H1 (cell line): ENCODE measurements at regions not wholly inside any gene's neighbourhood (a gene's known extent, or its start where the extent isn't known, plus 50 kb on each side); places are given as distances from the start of the nearest gene placed in this dataset.

Experiments used
- CTCF ChIA-PET: fragments of 300-600 bp; sonication (Branson Sonifier 250); formaldehyde crosslinking; loops from one replicate; lab custom pipeline; 2021; ENCODE audit not compliant: partially characterized antibody; lab: Charles Lee
- POLR2A ChIA-PET: fragments of 300-600 bp; sonication (Branson Sonifier 250); formaldehyde crosslinking; loops from one replicate; lab custom pipeline; 2021; ENCODE audit warnings: inconsistent platforms; ENCODE audit not compliant: partially characterized antibody; lab: Charles Lee
- DNase-seq, 2 experiments: peaks; one replicate each; pipeline versions ENCODE4 v3.0.0 to v3.0.0-alpha.2; 2010 to 2022; ENCODE audit warnings: low spot score in 2 of 2, low read depth in 1 of 2, mixed read lengths in 1 of 2
- FAIRE-seq: peaks from 2 replicates; lab custom pipeline; 2011; peaks lifted over from hg19 to GRCh38; lab: Jason Lieb, UNC
- H2AFZ ChIP-seq: 2 replicates; pipeline ENCODE4 v1.8.1; 2012; ENCODE audit warnings: low read length, inconsistent platforms
- H2AK5ac ChIP-seq: 2 replicates; pipeline ENCODE4 v1.6.1; 2013; ENCODE audit warnings: low read depth, low read length
- H2BK120ac ChIP-seq: replicated peaks from 2 replicates; pipeline ENCODE3; 2013; ENCODE audit warnings: low read depth, low read length, inconsistent platforms
- H2BK12ac ChIP-seq: 2 replicates; pipeline ENCODE4 v1.6.1; 2013; ENCODE audit warnings: low read depth, low read length
- H2BK15ac ChIP-seq: 2 replicates; pipeline ENCODE4 v1.6.1; 2013; ENCODE audit warnings: low read length
- H2BK20ac ChIP-seq: 2 replicates; pipeline ENCODE4 v1.6.1; 2013; ENCODE audit warnings: low read length
- H2BK5ac ChIP-seq: 2 replicates; pipeline ENCODE4 v1.6.1; 2013; ENCODE audit warnings: low read depth, low read length
- H3K14ac ChIP-seq: 2 replicates; pipeline ENCODE4 v1.6.1; 2013; ENCODE audit warnings: inconsistent platforms; ENCODE audit not compliant: insufficient read length
- H3K18ac ChIP-seq: 2 replicates; pipeline ENCODE4 v1.6.1; 2013; ENCODE audit warnings: low read length; ENCODE audit errors: extremely low read depth
- H3K23ac ChIP-seq: 2 replicates; pipeline ENCODE4 v1.6.1; 2013; ENCODE audit warnings: inconsistent platforms; ENCODE audit not compliant: insufficient read length
- H3K23me2 ChIP-seq: 2 replicates; pipeline ENCODE4 v1.6.1; 2013; ENCODE audit warnings: low read depth, low read length
- H3K27ac ChIP-seq: 2 replicates; pipeline ENCODE4 v1.6.1; 2011; ENCODE audit warnings: low read depth, low read length, inconsistent platforms
- H3K27me3 ChIP-seq, 4 experiments: replicated peaks in 1 of 4; 1 replicate in 1 of 4; 2 replicates in 3 of 4; pipeline versions ENCODE4 v1.6.1 to v1.8.1; 2011 to 2013; ENCODE audit warnings: low read length in 3 of 4, mild to moderate bottlenecking in 3 of 4, inconsistent platforms in 2 of 4, mixed read lengths in 2 of 4, moderate library complexity in 1 of 4; ENCODE audit not compliant: control insufficient read depth in 3 of 4, insufficient read depth in 3 of 4; ENCODE audit errors: extremely low read depth in 1 of 4
- H3K36me3 ChIP-seq, 4 experiments: 2 replicates each; pipeline versions ENCODE4 v1.6.1 to v1.8.1; 2011 to 2013; ENCODE audit warnings: mild to moderate bottlenecking in 4 of 4, low read length in 3 of 4, moderate library complexity in 2 of 4, control low read depth in 1 of 4, inconsistent platforms in 1 of 4; ENCODE audit not compliant: insufficient read depth in 4 of 4, control insufficient read depth in 2 of 4
- H3K4ac ChIP-seq: replicated peaks from 2 replicates; pipeline ENCODE3; 2013; ENCODE audit warnings: low read length, low read depth, mixed read lengths, inconsistent platforms; ENCODE audit not compliant: insufficient read length
- H3K4me1 ChIP-seq, 4 experiments: replicated peaks in 1 of 4; 1 replicate in 1 of 4; 2 replicates in 3 of 4; pipeline versions ENCODE4 v1.6.1 to v1.8.1; 2011 to 2013; ENCODE audit warnings: low read length in 3 of 4, inconsistent platforms in 2 of 4, mixed read lengths in 1 of 4; ENCODE audit not compliant: insufficient read depth in 4 of 4, control insufficient read depth in 3 of 4
- H3K4me2 ChIP-seq, 2 experiments: 2 replicates each; pipeline versions ENCODE4 v1.6.1 to v1.8.1; 2011 to 2013; ENCODE audit warnings: low read depth in 2 of 2, low read length in 2 of 2, control low read depth in 1 of 2, inconsistent platforms in 1 of 2, mild to moderate bottlenecking in 1 of 2; ENCODE audit not compliant: insufficient read depth in 1 of 2
- H3K4me3 ChIP-seq, 4 experiments: fragments of 200-600, 300-600 bp in 1 of 4; sonication (generic), shearing (Covaris generic), sonication (Bioruptor Twin) in 1 of 4; 2 replicates each; pipeline versions ENCODE4 v1.5.1 to v1.8.1; 2011 to 2016; ENCODE audit warnings: low read length in 4 of 4, low read depth in 3 of 4, control low read depth in 2 of 4, inconsistent platforms in 2 of 4, mild to moderate bottlenecking in 2 of 4, mixed read lengths in 1 of 4, moderate library complexity in 1 of 4; ENCODE audit not compliant: insufficient read depth in 2 of 4; ENCODE audit errors: extremely low read depth in 1 of 4
- H3K56ac ChIP-seq: replicated peaks from 2 replicates; pipeline ENCODE3; 2013; ENCODE audit warnings: low read depth, mild to moderate bottlenecking, mixed read lengths, low read length, inconsistent platforms; ENCODE audit not compliant: insufficient read length
- H3K79me1 ChIP-seq: 2 replicates; pipeline ENCODE4 v1.6.1; 2013; ENCODE audit warnings: low read depth, low read length, control low read depth
- H3K79me2 ChIP-seq, 2 experiments: 2 replicates each; pipeline versions ENCODE4 v1.6.1 to v1.8.1; 2012 to 2013; ENCODE audit warnings: low read length in 2 of 2, mild to moderate bottlenecking in 2 of 2, inconsistent platforms in 1 of 2; ENCODE audit not compliant: insufficient read depth in 2 of 2, control insufficient read depth in 1 of 2
- H3K9ac ChIP-seq, 4 experiments: replicated peaks in 1 of 4; 1 replicate in 1 of 4; 2 replicates in 3 of 4; pipeline versions ENCODE4 v1.6.1 to v1.8.1; 2011 to 2013; ENCODE audit warnings: low read depth in 3 of 4, low read length in 3 of 4, control low read depth in 2 of 4, mild to moderate bottlenecking in 2 of 4, moderate library complexity in 2 of 4, inconsistent platforms in 1 of 4; ENCODE audit errors: extremely low read depth in 1 of 4
- H3K9me3 ChIP-seq, 2 experiments: 2 replicates each; pipeline versions ENCODE4 v1.6.1 to v1.8.1; 2012 to 2013; ENCODE audit warnings: mild to moderate bottlenecking in 2 of 2, moderate library complexity in 2 of 2, control low read depth in 1 of 2, inconsistent platforms in 1 of 2, low read depth in 1 of 2, low read length in 1 of 2, mixed read lengths in 1 of 2; ENCODE audit not compliant: insufficient read depth in 2 of 2
- H4K20me1 ChIP-seq, 2 experiments: replicated peaks in 1 of 2; 2 replicates each; pipeline versions ENCODE3 to v1.8.1; 2011 to 2013; ENCODE audit warnings: inconsistent platforms in 2 of 2, low read length in 2 of 2, mild to moderate bottlenecking in 1 of 2; ENCODE audit not compliant: insufficient read depth in 2 of 2, control insufficient read depth in 1 of 2
- H4K5ac ChIP-seq: 2 replicates; pipeline ENCODE4 v1.6.1; 2013; ENCODE audit warnings: low read length, low read depth, mixed read lengths, inconsistent platforms; ENCODE audit not compliant: insufficient read length
- H4K8ac ChIP-seq: 2 replicates; pipeline ENCODE4 v1.8.0; 2013; ENCODE audit warnings: mild to moderate bottlenecking, moderate library complexity, low read length, inconsistent platforms; ENCODE audit not compliant: insufficient read depth; ENCODE audit errors: extremely low read depth
- H4K91ac ChIP-seq: replicated peaks from 2 replicates; pipeline ENCODE3; 2013; ENCODE audit warnings: low read length, mixed read lengths, inconsistent platforms; ENCODE audit not compliant: insufficient read length
- CBX5 ChIP-seq: fragments of 300-800, 300-1000 bp; sonication (generic); IDR thresholded peaks from 2 replicates; pipeline ENCODE4 v1.7.1; 2016; ENCODE audit warnings: antibody characterized with exemption, low read length, low read depth
- HDAC6 ChIP-seq: IDR thresholded peaks from one replicate; pipeline ENCODE4 v1.7.1; 2012; ENCODE audit warnings: low read depth, mild to moderate bottlenecking, inconsistent platforms, low read length, moderate library complexity
- KDM1A ChIP-seq: fragments of 200-600, 300-600 bp; sonication (generic); IDR thresholded peaks from 2 replicates; pipeline ENCODE4 v1.7.1; 2016; ENCODE audit warnings: mild to moderate bottlenecking, low read length, borderline replicate concordance
- MAFK ChIP-seq: IDR thresholded peaks from 2 replicates; pipeline ENCODE4 v1.6.1; 2012; ENCODE audit warnings: low read depth, mild to moderate bottlenecking, improper control_type of control experiment, low read length
- NANOG ChIP-seq: IDR thresholded peaks from 2 replicates; pipeline ENCODE4 v1.6.1; 2011; ENCODE audit warnings: low read length, low read depth, mild to moderate bottlenecking, inconsistent platforms; ENCODE audit not compliant: insufficient read depth, poor library complexity, severe bottlenecking
- RBBP5 ChIP-seq: IDR thresholded peaks from 2 replicates; pipeline ENCODE4 v1.7.1; 2012; ENCODE audit warnings: low read depth, mild to moderate bottlenecking, inconsistent platforms, low read length, moderate library complexity, borderline replicate concordance
- SIRT6 ChIP-seq: IDR thresholded peaks from one replicate; pipeline ENCODE4 v1.7.1; 2012; ENCODE audit warnings: low read length, inconsistent platforms
- SUZ12 ChIP-seq: fragments of 200-600 bp; sonication (generic); IDR thresholded peaks from 2 replicates; pipeline ENCODE4 v1.6.1; 2012; ENCODE audit warnings: mild to moderate bottlenecking, inconsistent platforms, low read length, moderate library complexity, mixed read lengths
- TBP ChIP-seq: IDR thresholded peaks from 2 replicates; pipeline ENCODE4 v1.6.1; 2011; ENCODE audit warnings: low read depth, low read length, improper control_type of control experiment
- ZNF274 ChIP-seq: IDR thresholded peaks from 2 replicates; pipeline ENCODE4 v1.7.0; 2012; ENCODE audit warnings: low read length, borderline replicate concordance; ENCODE audit errors: extremely low read depth
- WGBS, 2 experiments: shearing (Covaris generic) in 1 of 2; methylation state at CpG; one replicate each; pipeline versions ENCODE4 v1.1.6 to v1.1.7; 2013 to 2015; ENCODE audit warnings: low lambda C conversion rate in 2 of 2, mixed read lengths in 2 of 2, inconsistent platforms in 1 of 2, low coverage in 1 of 2, missing lambda C conversion rate in 1 of 2; ENCODE audit not compliant: insufficient replicate concordance in 2 of 2, insufficient coverage in 1 of 2, insufficient read length in 1 of 2; ENCODE audit errors: extremely low coverage in 1 of 2, missing lambda C conversion rate in 1 of 2; 5-methylcytosine and 5-hydroxymethylcytosine counted together
- TF ChIP-seq, protein P1 (sequence below), 3 experiments: IDR thresholded peaks; 1 replicate in 2 of 3; 2 replicates in 1 of 3; pipeline versions ENCODE4 v1.5.1 to v1.6.1; 2011; ENCODE audit warnings: low read length in 3 of 3, mild to moderate bottlenecking in 3 of 3, inconsistent platforms in 2 of 3, low read depth in 1 of 3, moderate library complexity in 1 of 3; ENCODE audit not compliant: insufficient read depth in 1 of 3; ENCODE audit errors: control extremely low read depth in 1 of 3
- TF ChIP-seq, protein P2 (sequence below): IDR thresholded peaks from 2 replicates; pipeline ENCODE4 v1.6.1; 2011; ENCODE audit warnings: low read depth, mild to moderate bottlenecking, low read length; ENCODE audit not compliant: insufficient read depth

DNA sequence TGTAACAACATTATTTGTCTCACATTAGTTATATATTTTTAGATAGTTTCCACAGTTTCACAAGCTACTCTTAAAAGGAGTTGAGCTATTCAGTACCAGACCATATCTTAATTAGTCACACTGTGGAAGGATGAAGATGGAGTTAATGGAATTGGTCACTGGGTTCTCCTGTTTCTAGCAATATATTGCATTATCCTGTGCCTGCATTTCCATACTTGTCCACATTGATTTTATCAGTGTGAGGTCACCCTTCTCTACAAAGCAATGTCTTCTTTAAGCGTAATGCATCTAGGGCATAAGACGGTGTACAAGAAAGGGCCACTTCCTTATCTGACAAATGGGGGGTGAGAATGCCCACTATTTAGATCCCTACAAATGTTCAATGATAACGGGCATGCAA is 216.8 kb upstream of the TANK start:
- FAIRE-seq (no peak), DNase-seq (no peak)
- H3K27me3 ChIP-seq: no peaks in the 10 kb centered on the region
- no peak overlapping the region for H2BK120ac ChIP-seq
- H3K23me2 ChIP-seq: no peaks in the 10 kb centered on the region
- no peak overlapping the region for H3K23ac ChIP-seq
- H3K79me1 ChIP-seq: no peaks in the 10 kb centered on the region
- H4K5ac ChIP-seq: no peak overlapping the region
- H3K4me2 ChIP-seq: no peak overlapping the region
- H3K9ac ChIP-seq: no peak overlapping the region
- H2AK5ac ChIP-seq: no peak overlapping the region
- no peak overlapping the region for H3K14ac ChIP-seq
- ChIA-PET CTCF (interaction anchor here (0.6 to 1.7 kb wide), 5 partner anchors 9 to 363 kb away, joined by 3 to 6 read pairs (median 4); no protein-coding TSS in a partner anchor), POLR2A (no interaction called here)
- H2BK15ac ChIP-seq: no peak overlapping the region
- H3K4me3 ChIP-seq: no peak overlapping the region
- peaks cover 4 to 8% (median 6%) of the 10 kb centered on the region in 4 experiments; a peak in 6 of 7 replicates for H3K4me1 ChIP-seq
- no peak overlapping the region for H3K56ac ChIP-seq
- no peak overlapping the region for H3K27ac ChIP-seq
- H3K4ac ChIP-seq: no peak overlapping the region
- H3K36me3 ChIP-seq: no peaks in the 10 kb centered on the region
- H3K79me2 ChIP-seq: no peaks in the 10 kb centered on the region
- H4K20me1 ChIP-seq: no peaks in the 10 kb centered on the region
- no peak overlapping the region for H2AFZ ChIP-seq
- H4K8ac ChIP-seq: no peak overlapping the region
- no peak overlapping the region for H2BK20ac ChIP-seq
- no peak overlapping the region for H2BK12ac ChIP-seq
- H2BK5ac ChIP-seq: no peak overlapping the region
- 91% methylated on average over 3 of the region's 3 CpGs; no CpG with 5 or more reads in 1 of the 2 experiments for WGBS, 2 experiments
- H3K9me3 ChIP-seq: no peaks in the 10 kb centered on the region
- no peak overlapping the region for H4K91ac ChIP-seq
- H3K18ac ChIP-seq: no peak overlapping the region
- TF ChIP-seq TBP: no peak
- no peak for TF ChIP-seq HDAC6
- TF ChIP-seq ZNF274: no peak
- TF ChIP-seq RBBP5: no peak
- TF ChIP-seq, protein P1, sequence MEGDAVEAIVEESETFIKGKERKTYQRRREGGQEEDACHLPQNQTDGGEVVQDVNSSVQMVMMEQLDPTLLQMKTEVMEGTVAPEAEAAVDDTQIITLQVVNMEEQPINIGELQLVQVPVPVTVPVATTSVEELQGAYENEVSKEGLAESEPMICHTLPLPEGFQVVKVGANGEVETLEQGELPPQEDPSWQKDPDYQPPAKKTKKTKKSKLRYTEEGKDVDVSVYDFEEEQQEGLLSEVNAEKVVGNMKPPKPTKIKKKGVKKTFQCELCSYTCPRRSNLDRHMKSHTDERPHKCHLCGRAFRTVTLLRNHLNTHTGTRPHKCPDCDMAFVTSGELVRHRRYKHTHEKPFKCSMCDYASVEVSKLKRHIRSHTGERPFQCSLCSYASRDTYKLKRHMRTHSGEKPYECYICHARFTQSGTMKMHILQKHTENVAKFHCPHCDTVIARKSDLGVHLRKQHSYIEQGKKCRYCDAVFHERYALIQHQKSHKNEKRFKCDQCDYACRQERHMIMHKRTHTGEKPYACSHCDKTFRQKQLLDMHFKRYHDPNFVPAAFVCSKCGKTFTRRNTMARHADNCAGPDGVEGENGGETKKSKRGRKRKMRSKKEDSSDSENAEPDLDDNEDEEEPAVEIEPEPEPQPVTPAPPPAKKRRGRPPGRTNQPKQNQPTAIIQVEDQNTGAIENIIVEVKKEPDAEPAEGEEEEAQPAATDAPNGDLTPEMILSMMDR (IDR thresholded peaks at IDR 0.05; ENCODE audit: control extremely low read depth in 1 of 3, insufficient read depth in 1 of 3, low read depth in 1 of 3, low read length in 3 of 3): no peak
- TF ChIP-seq SIRT6: no peak
- TF ChIP-seq SUZ12: no peak
- no peak for TF ChIP-seq CBX5
- TF ChIP-seq, protein P2, sequence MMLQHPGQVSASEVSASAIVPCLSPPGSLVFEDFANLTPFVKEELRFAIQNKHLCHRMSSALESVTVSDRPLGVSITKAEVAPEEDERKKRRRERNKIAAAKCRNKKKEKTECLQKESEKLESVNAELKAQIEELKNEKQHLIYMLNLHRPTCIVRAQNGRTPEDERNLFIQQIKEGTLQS: no peak
- no peak for TF ChIP-seq KDM1A
- no peak for TF ChIP-seq NANOG
- TF ChIP-seq MAFK: no peak
